Motor neuron (in vitro differentiated cells): ENCODE measurements at regions not wholly inside any gene's neighbourhood (a gene's known extent, or its start where the extent isn't known, plus 50 kb on each side); places are given as distances from the start of the nearest gene placed in this dataset.
"Not testable (repeated sequence)": the region's sequence is repeated elsewhere in the genome, so short reads cannot be mapped to it uniquely, and the experiment has no call there.

Experiments used
- ATAC-seq, 8 experiments: fragments of 200-7000 bp; cut with Tn5 transposase; replicated peaks in 6 of 8; 2 replicates each; pipeline ENCODE4 v1.8.0; 2021; ENCODE audit warnings: mild to moderate bottlenecking in 8 of 8, moderate library complexity in 8 of 8
- H3K27ac ChIP-seq, 2 donors: fragments of 250-450 bp; sonication (Bioruptor Pico); 2 replicates each; pipeline ENCODE4 v1.9.0; 2021; ENCODE audit warnings: antibody characterized with exemption in 2 of 2, mild to moderate bottlenecking in 2 of 2, moderate library complexity in 1 of 2
- H3K4me1 ChIP-seq, 2 donors: fragments of 250-450 bp; sonication (Bioruptor Pico); replicated peaks in 1 of 2; 2 replicates each; pipeline ENCODE4 v1.6.1; 2021; ENCODE audit warnings: antibody characterized with exemption in 2 of 2, mild to moderate bottlenecking in 2 of 2, moderate library complexity in 1 of 2
- H3K4me3 ChIP-seq, 5 donors: fragments of 250-450 bp; sonication (Bioruptor Pico); 2 replicates each; pipeline ENCODE4 v1.9.0; 2021; ENCODE audit warnings: antibody characterized with exemption in 5 of 5, mild to moderate bottlenecking in 5 of 5, moderate library complexity in 4 of 5
- WGBS, 10 experiments: fragments of 450-650 bp; shearing (Covaris generic); methylation state at CpG; one replicate each; pipeline ENCODE4 v1.0.0; 2022; 5-methylcytosine and 5-hydroxymethylcytosine counted together
- in situ Hi-C, 9 experiments: fragments of 400-800 bp; cut with MboI; loops; one replicate each; pipeline ENCODE4 v1.15.0; 2021; ENCODE audit warnings: low sequenced_read_pairs in 9 of 9, low pct_unique_long_range_greater_than_20kb in 2 of 9; ENCODE audit not compliant: unreplicated experiment in 9 of 9

GRCh38 chr13:62510906-62511655 lies 1095.4 kb upstream of the PCDH20 start:
- Histone ChIP-seq H3K4me3 (no peak overlapping the region), H3K27ac (no peak overlapping the region), H3K4me1 (no peaks in the 10 kb centered on the region)
- WGBS, 10 experiments: 0 to 57% (median 20%) methylated on average over 1 to 2 of the region's 2 CpGs; no CpG with 5 or more reads in 3 of the 10 experiments
- ATAC-seq: no peak
- in situ Hi-C loops: no loop called here

GRCh38 chr13:62502588-62502987 lies 1086.9 kb upstream of the PCDH20 start:
- in situ Hi-C loops: no loop called here
- H3K27ac ChIP-seq: no peak overlapping the region
- peaks cover 0 to 2% of the 10 kb centered on the region in 2 donors for H3K4me1 ChIP-seq
- WGBS, 10 experiments: 47 to 100% (median 78%) methylated on average over 1 to 4 of the region's 4 CpGs
- peak in 3 of 8 experiments; percentile 22 to 73 (median 70) for ATAC-seq
- no peak overlapping the region for H3K4me3 ChIP-seq

- in situ Hi-C loops: no loop called here
- WGBS, 10 experiments: 18 to 100% (median 91%) methylated on average over 1 of the region's 1 CpG; no CpG with 5 or more reads in 1 of the 10 experiments
- ATAC-seq: no peak
Measured at GRCh38 chr13:62489731-62490130, 1074.1 kb upstream of the PCDH20 start.

GRCh38 chr13:62483774-62484173 lies 1068.1 kb upstream of the PCDH20 start:
- 0 to 90% (median 46%) methylated on average over 1 of the region's 1 CpG; no CpG with 5 or more reads in 2 of the 10 experiments for WGBS, 10 experiments
- Histone ChIP-seq H3K27ac (no peak overlapping the region), H3K4me3 (no peak overlapping the region), H3K4me1 (no peaks in the 10 kb centered on the region)
- no peak for ATAC-seq
- in situ Hi-C loops: no loop called here

More at GRCh38 chr13:62489731-62490130, 1074.1 kb upstream of the PCDH20 start:
- Histone ChIP-seq H3K27ac (no peak overlapping the region), H3K4me1 (no peaks in the 10 kb centered on the region), H3K4me3 (no peak overlapping the region)

- Histone ChIP-seq H3K4me1 (no peaks in the 10 kb centered on the region), H3K4me3 (no peak overlapping the region), H3K27ac (no peak overlapping the region)
- in situ Hi-C loops: no loop called here
- ATAC-seq: no peak
- 13 to 100% (median 81%) methylated on average over 1 to 3 of the region's 3 CpGs; no CpG with 5 or more reads in 4 of the 10 experiments for WGBS, 10 experiments
Measured at GRCh38 chr13:62482351-62482750, 1066.7 kb upstream of the PCDH20 start.

- Histone ChIP-seq H3K4me3 (no peak overlapping the region), H3K27ac (no peak overlapping the region), H3K4me1 (peaks cover 0 to 1% of the 10 kb centered on the region in 2 donors)
- in situ Hi-C loops: no loop called here
- no peak for ATAC-seq
- WGBS, 10 experiments: 20 to 100% (median 99%) methylated on average over 1 to 3 of the region's 3 CpGs; no CpG with 5 or more reads in 4 of the 10 experiments
Measured at GRCh38 chr13:62473944-62474237, 1058.2 kb upstream of the PCDH20 start.

- 0 to 100% (median 86%) methylated on average over 1 to 2 of the region's 2 CpGs; no CpG with 5 or more reads in 1 of the 10 experiments for WGBS, 10 experiments
- ATAC-seq: no peak
- in situ Hi-C loops: no loop called here
Measured at GRCh38 chr13:62473190-62473943, 1057.7 kb upstream of the PCDH20 start.

GRCh38 chr13:62453761-62454160 lies 1038.1 kb upstream of the PCDH20 start:
- WGBS, 10 experiments: 0 to 100% (median 91%) methylated on average over 1 to 2 of the region's 2 CpGs; no CpG with 5 or more reads in 1 of the 10 experiments
- no peak for ATAC-seq
- H3K4me1 ChIP-seq: no peaks in the 10 kb centered on the region

More at GRCh38 chr13:62473190-62473943, 1057.7 kb upstream of the PCDH20 start:
- Histone ChIP-seq H3K4me3 (no peak overlapping the region), H3K27ac (no peak overlapping the region), H3K4me1 (peaks cover 3 to 4% of the 10 kb centered on the region in 2 donors)

GRCh38 chr13:62450759-62451158 lies 1035.1 kb upstream of the PCDH20 start:
- 0 to 85% (median 60%) methylated on average over 2 to 5 of the region's 5 CpGs; no CpG with 5 or more reads in 1 of the 10 experiments for WGBS, 10 experiments
- peak in 1 of 8 experiments; percentile 68 for ATAC-seq
- no peak overlapping the region for H3K4me3 ChIP-seq
- no peaks in the 10 kb centered on the region for H3K4me1 ChIP-seq
- H3K27ac ChIP-seq: no peak overlapping the region
- in situ Hi-C loops: no loop called here

More at GRCh38 chr13:62453761-62454160, 1038.1 kb upstream of the PCDH20 start:
- no peak overlapping the region for H3K4me3 ChIP-seq
- in situ Hi-C loops: no loop called here
- H3K27ac ChIP-seq: no peak overlapping the region

- in situ Hi-C loops, H3K4me1 ChIP-seq, H3K4me3 ChIP-seq, ATAC-seq, H3K27ac ChIP-seq: not testable (repeated sequence)
- WGBS, 10 experiments: 80 to 100% (median 95%) methylated on average over 1 to 24 of the region's 39 CpGs; no CpG with 5 or more reads in 6 of the 10 experiments
Measured at GRCh38 chr13:62447771-62448382, 1032.2 kb upstream of the PCDH20 start.

GRCh38 chr13:62444805-62445204 lies 1029.2 kb upstream of the PCDH20 start:
- Histone ChIP-seq H3K4me3 (no peak overlapping the region), H3K27ac (no peak overlapping the region), H3K4me1 (peaks cover 0 to 4% of the 10 kb centered on the region in 2 donors)
- 0 to 64% (median 34%) methylated on average over 1 to 2 of the region's 2 CpGs; no CpG with 5 or more reads in 1 of the 10 experiments for WGBS, 10 experiments
- in situ Hi-C loops: no loop called here
- peak in 5 of 8 experiments; percentile 76 to 88 (median 77) for ATAC-seq

- in situ Hi-C loops: no loop called here
- H3K4me3 ChIP-seq: no peak overlapping the region
- peak in 3 of 8 experiments; percentile 14 to 61 (median 39) for ATAC-seq
- no peak overlapping the region for H3K27ac ChIP-seq
- peaks cover 6 to 13% of the 10 kb centered on the region in 2 donors for H3K4me1 ChIP-seq
Measured at GRCh38 chr13:62434081-62434480, 1018.4 kb upstream of the PCDH20 start.

- in situ Hi-C loops: no loop called here
- Histone ChIP-seq H3K27ac (no peak overlapping the region), H3K4me1 (peaks cover 6 to 13% of the 10 kb centered on the region in 2 donors), H3K4me3 (no peak overlapping the region)
- ATAC-seq: no peak
Measured at GRCh38 chr13:62433660-62434059, 1018.0 kb upstream of the PCDH20 start.
